ENCODE measurements at regions not wholly inside any gene's neighbourhood (a gene's known extent, or its start where the extent isn't known, plus 50 kb on each side); places are given as distances from the start of the nearest gene placed in this dataset.

DNA sequence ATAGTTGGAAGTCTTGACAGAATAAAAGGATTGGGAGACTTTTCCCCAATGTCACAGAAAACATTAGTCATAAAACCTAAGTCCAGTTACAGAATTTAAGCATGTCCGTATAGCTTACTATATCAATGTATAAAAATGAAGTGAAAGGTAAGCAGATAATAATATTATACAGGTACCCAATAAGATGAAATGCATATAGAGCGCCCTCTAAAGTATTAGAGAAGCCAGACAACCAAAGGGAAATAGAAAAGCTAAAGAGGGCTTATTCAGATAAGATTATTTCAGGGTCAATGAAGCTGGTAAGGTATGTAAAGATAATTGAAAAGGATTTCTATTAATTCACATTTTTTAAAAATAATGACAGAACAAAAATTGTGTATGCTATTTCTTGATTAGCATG lies 947.7 kb upstream of the MAP3K7 start:
- no peaks in the 10 kb centered on the region for H3K4me1 Mint-ChIP-seq (ENCODE audit: low read depth in 2 of 2)
- no peak overlapping the region for H3K4me3 Mint-ChIP-seq
- DNase-seq (ENCODE audit: low spot score) (no peak), ATAC-seq (no peak)
- H3K27me3 Mint-ChIP-seq = no peaks in the 10 kb centered on the region
- no peaks in the 10 kb centered on the region for H3K9me3 Mint-ChIP-seq
- H3K27ac Mint-ChIP-seq = no peak overlapping the region
- no peaks in the 10 kb centered on the region for H3K36me3 Mint-ChIP-seq

DNA sequence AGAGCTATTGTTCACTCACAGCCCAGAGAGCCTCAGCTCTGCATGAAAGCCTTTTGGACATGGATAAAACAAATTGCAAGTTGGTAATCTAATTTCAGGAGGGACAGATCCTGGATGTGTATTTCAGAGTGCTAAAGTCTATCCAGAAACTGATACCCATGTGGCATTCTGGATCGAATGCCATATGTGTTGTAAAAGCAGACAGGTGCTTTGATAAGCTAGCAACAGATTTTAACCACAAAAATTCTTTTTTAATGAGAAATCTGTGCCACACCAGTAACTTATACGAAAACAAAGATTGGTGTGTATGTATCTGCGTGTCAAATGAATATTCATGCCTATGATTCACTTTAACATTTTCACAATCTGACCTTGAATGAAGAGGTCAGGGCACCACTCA lies 936.6 kb upstream of the MAP3K7 start:
- no peaks in the 10 kb centered on the region for H3K27me3 Mint-ChIP-seq
- H3K4me3 Mint-ChIP-seq = no peak overlapping the region
- H3K27ac Mint-ChIP-seq = no peak overlapping the region
- H3K4me1 Mint-ChIP-seq (ENCODE audit: low read depth in 2 of 2) = no peaks in the 10 kb centered on the region
- DNase-seq (ENCODE audit: low spot score) (no peak), ATAC-seq (no peak)
- H3K9me3 Mint-ChIP-seq = peaks cover 10% of the 10 kb centered on the region
- no peaks in the 10 kb centered on the region for H3K36me3 Mint-ChIP-seq

DNA sequence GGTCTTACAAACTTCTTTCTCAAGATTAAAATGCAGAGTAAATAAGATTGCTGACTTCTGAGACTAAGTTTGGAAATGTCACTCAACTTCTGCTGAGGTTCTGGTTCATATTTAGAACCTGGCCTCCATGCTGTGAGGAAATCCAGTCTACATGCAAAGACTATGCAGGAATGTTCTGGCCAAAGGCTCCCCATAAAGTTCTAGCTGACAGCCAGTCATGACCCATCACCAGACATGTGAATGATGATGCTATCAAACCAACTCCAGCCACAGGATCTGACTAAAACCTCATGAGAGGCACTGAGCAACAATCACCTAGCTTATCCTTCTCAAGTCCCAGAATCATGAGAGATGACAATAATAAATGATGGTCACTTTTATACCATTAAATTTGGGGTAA lies 935.1 kb upstream of the MAP3K7 start:
- H3K4me3 Mint-ChIP-seq = no peak overlapping the region
- H3K36me3 Mint-ChIP-seq = no peaks in the 10 kb centered on the region
- DNase-seq (ENCODE audit: low spot score) (no peak), ATAC-seq (no peak)
- H3K4me1 Mint-ChIP-seq (ENCODE audit: low read depth in 2 of 2) = no peaks in the 10 kb centered on the region
- H3K27ac Mint-ChIP-seq = no peak overlapping the region
- H3K9me3 Mint-ChIP-seq = peaks cover 7% of the 10 kb centered on the region
- H3K27me3 Mint-ChIP-seq = no peaks in the 10 kb centered on the region

DNA sequence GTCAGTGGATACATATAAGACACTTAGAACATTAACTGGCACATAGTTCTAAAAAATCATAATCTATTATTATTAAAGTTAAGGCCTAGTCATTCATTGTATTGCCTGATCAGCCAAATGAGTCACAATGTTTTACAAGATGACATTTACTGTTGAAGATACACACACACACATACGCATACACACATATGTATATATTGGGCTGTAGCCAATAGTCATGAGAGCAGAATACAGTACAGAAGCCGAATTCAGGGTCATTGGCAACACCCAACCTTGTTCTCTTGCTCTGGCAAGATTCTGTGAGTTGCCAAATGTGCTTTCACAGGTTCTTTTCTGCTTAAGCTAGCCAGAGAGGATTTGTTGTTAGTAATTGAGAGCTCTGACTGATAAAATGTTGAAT lies 922.8 kb upstream of the MAP3K7 start:
- no peak for ATAC-seq
- no peak overlapping the region for H3K4me3 Mint-ChIP-seq

DNA sequence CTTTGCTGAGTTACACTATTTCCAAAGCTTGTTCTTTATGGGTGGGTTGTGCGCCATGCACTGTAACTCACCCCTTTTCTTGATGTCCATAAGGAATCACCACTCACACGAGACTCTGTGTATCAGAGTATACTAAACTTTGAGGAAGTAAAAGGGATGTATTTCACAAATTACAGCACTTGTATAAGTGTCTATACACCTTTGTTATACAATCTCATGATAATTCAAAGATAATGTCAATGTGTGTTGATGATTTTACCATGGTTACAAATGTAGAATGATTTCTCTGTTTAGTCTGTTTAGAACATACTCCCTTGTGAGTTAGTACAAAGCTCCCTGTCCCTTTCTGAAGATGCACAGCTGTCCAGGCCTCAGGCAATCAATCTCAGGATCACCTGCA lies 922.2 kb upstream of the MAP3K7 start:
- Mint-ChIP-seq H3K4me1 (ENCODE audit: low read depth in 2 of 2) (no peaks in the 10 kb centered on the region), H3K27ac (no peak overlapping the region), H3K4me3 (no peak overlapping the region), H3K36me3 (no peaks in the 10 kb centered on the region), H3K27me3 (no peaks in the 10 kb centered on the region), H3K9me3 (peaks cover 6% of the 10 kb centered on the region)
- DNase-seq (ENCODE audit: low spot score) (no peak), ATAC-seq (no peak)

More for the DNA sequence above, 922.8 kb upstream of the MAP3K7 start:
- Mint-ChIP-seq H3K27me3 (no peaks in the 10 kb centered on the region), H3K4me1 (ENCODE audit: low read depth in 2 of 2) (no peaks in the 10 kb centered on the region), H3K27ac (no peak overlapping the region), H3K9me3 (peaks cover 6% of the 10 kb centered on the region), H3K36me3 (no peaks in the 10 kb centered on the region)
- DNase-seq (ENCODE audit: low spot score) = no peak

DNA sequence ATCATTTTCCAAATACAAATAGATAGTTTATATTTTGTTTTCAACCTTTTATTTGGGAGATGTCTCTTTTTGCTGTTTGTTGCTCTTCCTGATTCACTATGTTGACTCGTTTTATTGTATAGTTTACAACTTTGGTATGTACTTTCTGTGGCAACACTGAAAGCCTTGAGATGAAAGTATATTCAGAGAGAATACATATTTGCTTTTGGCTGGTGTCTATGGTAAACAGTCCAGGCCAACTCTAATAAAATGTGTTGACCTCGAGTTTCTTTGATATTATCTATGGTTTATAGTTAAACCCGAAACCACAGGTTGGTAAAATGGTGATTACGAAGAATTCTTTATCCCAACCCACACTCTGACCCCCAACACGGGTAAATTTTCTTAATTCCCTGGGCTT lies 919.6 kb upstream of the MAP3K7 start:
- Mint-ChIP-seq H3K4me1 (ENCODE audit: low read depth in 2 of 2) (no peaks in the 10 kb centered on the region), H3K36me3 (no peaks in the 10 kb centered on the region), H3K27me3 (no peaks in the 10 kb centered on the region), H3K27ac (no peak overlapping the region), H3K9me3 (peaks cover 6% of the 10 kb centered on the region), H3K4me3 (no peak overlapping the region)
- ATAC-seq (no peak), DNase-seq (ENCODE audit: low spot score) (no peak)

DNA sequence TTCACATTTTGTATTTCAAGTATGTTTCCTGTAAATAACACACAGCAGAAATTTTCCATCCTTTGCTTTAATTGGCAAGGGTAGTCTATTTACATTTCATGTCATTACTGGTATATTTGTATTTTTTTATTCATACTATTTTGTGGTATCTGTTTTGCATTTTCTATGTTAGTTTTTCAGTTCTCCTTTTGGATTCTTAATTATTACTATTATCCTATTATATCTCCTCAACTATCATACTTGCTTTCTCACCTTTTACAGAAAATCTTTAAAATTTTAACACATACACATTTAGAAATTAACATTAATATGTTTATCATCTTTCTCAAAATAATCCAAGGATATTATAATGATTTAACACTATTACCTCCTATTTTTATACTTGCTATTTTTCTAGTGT lies 918.3 kb upstream of the MAP3K7 start:
- no peaks in the 10 kb centered on the region for H3K4me1 Mint-ChIP-seq (ENCODE audit: low read depth in 2 of 2)
- H3K27ac Mint-ChIP-seq = no peak overlapping the region
- no peak overlapping the region for H3K4me3 Mint-ChIP-seq
- DNase-seq (ENCODE audit: low spot score) (no peak), ATAC-seq (no peak)
- no peaks in the 10 kb centered on the region for H3K27me3 Mint-ChIP-seq
- H3K9me3 Mint-ChIP-seq = peaks cover 4% of the 10 kb centered on the region
- H3K36me3 Mint-ChIP-seq = no peaks in the 10 kb centered on the region

DNA sequence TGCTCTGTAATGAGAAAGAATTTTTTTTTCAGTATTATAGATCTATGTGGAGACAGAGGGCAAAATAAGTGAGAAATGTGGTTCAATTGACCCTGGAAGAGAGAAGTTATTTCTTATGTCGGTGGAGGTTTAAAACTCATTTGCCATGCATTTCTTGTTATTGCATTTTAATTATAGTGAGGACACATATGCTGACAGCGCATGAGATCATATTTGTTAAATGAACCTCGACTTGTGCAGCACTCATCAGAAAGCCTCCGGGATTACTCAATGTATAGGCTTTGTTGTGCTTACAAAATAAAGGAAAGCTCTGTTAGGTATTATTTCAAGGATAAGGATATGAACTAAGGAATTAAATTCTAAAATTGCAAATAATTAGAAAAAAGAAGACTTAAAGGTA lies 915.1 kb upstream of the MAP3K7 start:
- Mint-ChIP-seq H3K27me3 (no peaks in the 10 kb centered on the region), H3K4me3 (no peak overlapping the region), H3K36me3 (no peaks in the 10 kb centered on the region), H3K9me3 (peaks cover 8% of the 10 kb centered on the region), H3K4me1 (ENCODE audit: low read depth in 2 of 2) (no peaks in the 10 kb centered on the region), H3K27ac (no peak overlapping the region)
- ATAC-seq (no peak), DNase-seq (ENCODE audit: low spot score) (no peak)

DNA sequence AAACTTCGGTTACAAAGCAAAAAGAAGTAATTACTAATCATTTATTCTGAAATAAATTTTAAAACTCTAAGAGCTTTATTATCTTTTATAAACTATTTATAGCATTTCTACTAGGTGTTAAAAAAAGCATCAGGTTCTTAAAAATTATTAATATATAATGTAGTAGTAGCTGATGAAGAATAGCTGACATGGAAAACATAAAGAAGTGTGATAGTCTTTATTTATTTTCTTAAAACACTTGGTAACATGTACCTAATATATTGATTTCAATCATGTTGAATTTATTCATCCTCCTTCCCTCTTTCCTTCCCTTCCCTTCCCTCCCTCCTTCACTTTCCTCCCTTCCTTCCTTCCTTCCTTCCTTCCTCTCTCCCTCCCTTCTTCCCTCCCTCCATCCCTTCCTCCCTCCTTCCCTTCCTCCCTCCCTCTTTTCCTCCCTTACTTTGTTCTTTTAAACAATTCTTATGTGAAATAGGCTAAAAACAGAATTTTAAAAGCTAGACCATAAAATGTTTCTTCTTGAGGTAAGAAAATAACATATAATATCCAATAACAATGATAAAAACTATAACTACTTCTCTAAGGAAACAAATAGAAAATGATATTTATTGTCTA lies 913.9 kb upstream of the MAP3K7 start:
- H3K9me3 Mint-ChIP-seq = peaks cover 8% of the 10 kb centered on the region
- no peaks in the 10 kb centered on the region for H3K4me1 Mint-ChIP-seq (ENCODE audit: low read depth in 2 of 2)
- H3K4me3 Mint-ChIP-seq = no peak overlapping the region
- H3K36me3 Mint-ChIP-seq = no peaks in the 10 kb centered on the region
- no peak overlapping the region for H3K27ac Mint-ChIP-seq
- DNase-seq (ENCODE audit: low spot score) (no peak), ATAC-seq (no peak)
- H3K27me3 Mint-ChIP-seq = no peaks in the 10 kb centered on the region

DNA sequence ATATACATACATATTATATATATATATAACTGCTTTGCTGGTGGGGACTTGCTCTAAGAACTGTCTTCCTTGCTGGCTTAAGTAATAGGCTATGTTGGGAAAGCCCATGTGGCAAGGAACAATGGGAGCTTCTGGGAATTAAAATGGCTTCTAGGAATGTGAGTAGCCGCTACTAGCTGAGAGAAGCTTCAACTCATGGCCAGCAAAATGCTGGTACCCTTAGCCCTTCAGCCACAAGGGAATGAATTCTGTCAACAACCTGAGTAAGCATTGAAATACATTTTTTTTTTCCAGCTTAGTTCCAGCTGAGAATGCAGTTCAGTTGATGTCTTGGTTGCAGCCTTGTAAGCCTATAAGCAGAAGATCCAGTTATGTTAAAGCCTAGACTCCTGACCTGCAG lies 911.7 kb upstream of the MAP3K7 start:
- Mint-ChIP-seq H3K4me1 (ENCODE audit: low read depth in 2 of 2) (no peaks in the 10 kb centered on the region), H3K4me3 (no peak overlapping the region), H3K27ac (no peak overlapping the region), H3K27me3 (no peaks in the 10 kb centered on the region), H3K9me3 (peaks cover 8% of the 10 kb centered on the region), H3K36me3 (no peaks in the 10 kb centered on the region)
- ATAC-seq (no peak), DNase-seq (ENCODE audit: low spot score) (no peak)

DNA sequence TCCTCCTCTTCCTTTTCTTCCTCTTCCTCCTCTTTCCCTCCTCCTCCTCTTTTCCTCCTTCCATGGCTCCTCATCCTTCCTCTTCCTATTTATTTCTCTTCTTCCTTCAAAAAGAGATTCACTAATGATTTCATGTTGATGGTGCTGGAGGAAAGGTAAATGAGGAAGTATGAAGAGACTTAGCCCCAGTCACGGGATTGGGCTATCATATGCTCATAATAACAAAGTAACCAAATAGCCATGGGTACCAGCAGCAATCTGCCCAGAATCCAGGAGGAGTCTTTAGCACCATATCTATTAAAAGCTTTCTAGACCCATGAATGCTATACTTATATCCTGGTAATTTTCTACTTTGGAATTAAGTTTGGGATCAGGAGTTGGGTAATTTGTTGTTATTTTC lies 910.9 kb upstream of the MAP3K7 start:
- Mint-ChIP-seq H3K27ac (no peak overlapping the region), H3K36me3 (no peaks in the 10 kb centered on the region), H3K4me1 (ENCODE audit: low read depth in 2 of 2) (no peaks in the 10 kb centered on the region), H3K9me3 (peaks cover 8% of the 10 kb centered on the region), H3K27me3 (no peaks in the 10 kb centered on the region), H3K4me3 (no peak overlapping the region)
- no peak for ATAC-seq
- no peak for DNase-seq (ENCODE audit: low spot score)

DNA sequence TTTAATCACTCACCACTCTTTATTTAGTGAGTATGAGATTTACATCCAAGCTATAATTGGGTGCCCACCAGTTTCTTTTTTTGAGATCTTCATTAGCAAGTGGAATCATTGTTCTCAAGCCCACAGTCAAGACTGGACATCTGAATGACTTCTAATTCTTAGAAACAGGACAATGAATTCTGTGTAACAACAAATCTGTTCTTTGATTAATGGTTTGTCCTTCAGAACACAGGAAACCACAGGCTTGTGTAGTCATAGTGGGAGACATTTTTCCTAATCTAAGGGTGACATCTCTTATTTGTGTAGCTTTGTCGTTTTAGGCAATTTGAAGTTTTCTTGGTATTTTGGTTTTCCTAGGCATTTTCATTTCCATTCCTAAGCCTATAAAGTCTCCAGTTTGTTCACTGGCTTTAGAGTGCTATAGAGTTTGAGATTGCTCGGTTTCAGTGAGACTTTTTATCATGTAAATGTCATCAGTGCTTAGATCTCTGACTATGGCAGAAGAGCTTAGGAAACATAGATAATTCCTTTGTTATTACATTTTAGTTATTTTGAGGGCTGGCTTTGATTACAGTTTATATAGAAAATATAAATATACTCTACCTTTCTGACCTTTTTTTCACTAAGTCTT lies 903.9 kb upstream of the MAP3K7 start:
- DNase-seq (ENCODE audit: low spot score) (no peak), ATAC-seq (no peak)
- Mint-ChIP-seq H3K27me3 (no peaks in the 10 kb centered on the region), H3K4me1 (ENCODE audit: low read depth in 2 of 2) (no peaks in the 10 kb centered on the region), H3K27ac (no peak overlapping the region), H3K9me3 (no peaks in the 10 kb centered on the region), H3K4me3 (no peak overlapping the region), H3K36me3 (no peaks in the 10 kb centered on the region)

DNA sequence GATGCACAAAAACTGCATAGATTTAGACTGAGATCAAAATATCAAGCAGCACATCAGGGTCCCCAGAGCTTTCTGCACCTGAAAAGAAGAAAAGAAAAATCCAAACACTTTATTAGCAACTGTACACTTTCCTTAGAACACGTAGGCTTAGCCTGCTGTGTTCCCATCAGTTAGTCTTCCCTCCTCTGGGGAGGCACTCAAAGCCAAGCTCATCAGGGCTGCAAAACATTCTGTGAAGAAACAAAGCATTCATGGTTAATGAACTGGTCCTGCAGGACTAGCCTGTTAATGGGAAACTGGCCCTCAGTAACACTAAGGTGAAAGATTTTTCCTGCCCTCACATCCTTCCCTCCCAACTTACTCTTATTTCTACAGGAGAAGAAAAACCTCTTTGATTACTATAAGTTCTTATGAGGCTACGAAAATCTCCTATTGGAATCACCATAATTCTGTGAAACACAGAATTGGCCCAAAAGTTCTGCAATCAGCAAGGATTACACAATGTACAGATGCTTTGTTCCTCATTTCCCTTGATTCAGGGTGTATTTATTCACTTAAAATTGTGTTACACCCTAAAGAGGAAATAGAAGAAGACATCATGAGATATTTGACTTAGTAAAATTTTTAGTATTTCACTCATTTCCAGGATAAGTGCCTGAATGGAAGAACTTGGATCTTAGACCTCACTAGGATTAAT lies 901.0 kb upstream of the MAP3K7 start:
- DNase-seq (ENCODE audit: low spot score) (no peak), ATAC-seq (no peak)
- no peak overlapping the region for H3K4me3 Mint-ChIP-seq
- H3K9me3 Mint-ChIP-seq = no peaks in the 10 kb centered on the region
- no peaks in the 10 kb centered on the region for H3K4me1 Mint-ChIP-seq (ENCODE audit: low read depth in 2 of 2)
- H3K36me3 Mint-ChIP-seq = no peaks in the 10 kb centered on the region
- no peak overlapping the region for H3K27ac Mint-ChIP-seq
- H3K27me3 Mint-ChIP-seq = no peaks in the 10 kb centered on the region

DNA sequence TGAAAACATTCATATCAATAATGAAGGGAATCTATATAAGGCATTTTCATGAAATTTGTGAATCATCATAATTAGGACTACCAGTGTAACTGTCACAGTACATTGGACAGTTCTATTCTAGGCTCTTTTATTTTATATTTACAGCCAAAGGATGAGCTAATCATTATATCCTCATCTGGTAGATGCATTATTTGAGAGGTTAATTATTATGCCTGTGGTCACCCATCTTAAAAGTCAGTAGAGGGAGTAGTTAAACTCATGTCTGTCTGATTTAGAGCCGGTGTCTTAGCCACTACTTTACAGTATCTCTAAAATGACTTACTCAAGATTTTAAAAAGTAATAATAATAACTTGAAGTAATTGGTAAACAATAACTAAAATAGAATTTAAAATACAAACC lies 899.3 kb upstream of the MAP3K7 start:
- no peak overlapping the region for H3K4me3 Mint-ChIP-seq

More for the DNA sequence above, 899.3 kb upstream of the MAP3K7 start:
- H3K36me3 Mint-ChIP-seq = no peaks in the 10 kb centered on the region
- H3K27ac Mint-ChIP-seq = no peak overlapping the region
- H3K9me3 Mint-ChIP-seq = no peaks in the 10 kb centered on the region
- H3K27me3 Mint-ChIP-seq = no peaks in the 10 kb centered on the region
- DNase-seq (ENCODE audit: low spot score) (no peak), ATAC-seq (no peak)
- no peaks in the 10 kb centered on the region for H3K4me1 Mint-ChIP-seq (ENCODE audit: low read depth in 2 of 2)

All from natural killer cell treated with Interleukin-12 subunit alpha and Interleukin-12 subunit beta and Interleukin-15 and Interleukin-18, amount 100 ng/mL, for 72 hours (primary cell).